ACHN (cell line): ENCODE measurements at regions not wholly inside any gene's neighbourhood (a gene's known extent, or its start where the extent isn't known, plus 50 kb on each side); places are given as distances from the start of the nearest gene placed in this dataset.

Experiments
- DNase-seq: peaks from one replicate; pipeline ENCODE4 v3.0.0-alpha.2; 2015
- in situ Hi-C: cut with HindIII; loops from 2 replicates; pipeline ENCODE4 v1.10.0; 2017; ENCODE audit warnings: low sequenced_read_pairs, low pct_ligation_motif_present, low pct_unique_long_range_greater_than_20kb

GRCh38 chrX:88526385-88526784 lies 220.6 kb upstream of the CPXCR1 start:
- no peak for DNase-seq
- in situ Hi-C loops: no loop called here

- in situ Hi-C loops: no loop called here
- DNase-seq: no peak
These were observed 188.6 kb upstream of the CPXCR1 start for GRCh38 chrX:88558421-88558820.

- in situ Hi-C loops: no loop called here
These were observed 186.2 kb upstream of the CPXCR1 start for GRCh38 chrX:88560673-88561330.

GRCh38 chrX:88584283-88584682 lies 162.7 kb upstream of the CPXCR1 start:
- DNase-seq: no peak

More at GRCh38 chrX:88560673-88561330, 186.2 kb upstream of the CPXCR1 start:
- DNase-seq: no peak

GRCh38 chrX:88586317-88586716 lies 160.7 kb upstream of the CPXCR1 start:
- in situ Hi-C loops: no loop called here
- DNase-seq: no peak

More at GRCh38 chrX:88584283-88584682, 162.7 kb upstream of the CPXCR1 start:
- in situ Hi-C loops: no loop called here

- in situ Hi-C loops: no loop called here
- no peak for DNase-seq
These were observed 143.8 kb upstream of the CPXCR1 start for GRCh38 chrX:88603237-88603636.

- no peak for DNase-seq
- in situ Hi-C loops: no loop called here
These were observed 142.4 kb upstream of the CPXCR1 start for GRCh38 chrX:88604433-88605221.

- DNase-seq: no peak
- in situ Hi-C loops: no loop called here
These were observed 141.8 kb upstream of the CPXCR1 start for GRCh38 chrX:88605222-88605583.

GRCh38 chrX:88612870-88613329 lies 134.1 kb upstream of the CPXCR1 start:
- in situ Hi-C loops: no loop called here
- no peak for DNase-seq

- DNase-seq: peak; percentile 19
- in situ Hi-C loops: no loop called here
These were observed 133.7 kb upstream of the CPXCR1 start for GRCh38 chrX:88613338-88613737.

- in situ Hi-C loops: no loop called here
- no peak for DNase-seq
These were observed 125.7 kb upstream of the CPXCR1 start for GRCh38 chrX:88621278-88621677.

- no peak for DNase-seq
- in situ Hi-C loops: no loop called here
These were observed 91.6 kb upstream of the CPXCR1 start for GRCh38 chrX:88655460-88655859.

- in situ Hi-C loops: no loop called here
- no peak for DNase-seq
These were observed 86.2 kb upstream of the CPXCR1 start for GRCh38 chrX:88660836-88661235.

- in situ Hi-C loops: no loop called here
- DNase-seq: no peak
These were observed 74.8 kb upstream of the CPXCR1 start for GRCh38 chrX:88672261-88672660.
